Cardiac fibroblast (primary cell): ENCODE measurements at regions not wholly inside any gene's neighbourhood (a gene's known extent, or its start where the extent isn't known, plus 50 kb on each side); places are given as distances from the start of the nearest gene placed in this dataset.
A peak's percentile ranks its signal among the peaks of the same experiment; 100 is the strongest.

Source experiments
- DNase-seq, 2 donors: peaks; one replicate each; pipeline versions ENCODE4 v3.0.0 to v3.0.0-alpha.2; 2010; ENCODE audit warnings: low read depth in 2 of 2
- H3K4me3 ChIP-seq, 2 donors: replicated peaks in 1 of 2; 1 replicate in 1 of 2; 2 replicates in 1 of 2; pipeline ENCODE4 v1.5.1; 2011; ENCODE audit warnings: low read depth in 2 of 2, low read length in 2 of 2, mild to moderate bottlenecking in 2 of 2, moderate library complexity in 1 of 2
- CTCF ChIP-seq: IDR thresholded peaks from one replicate; pipeline ENCODE4 v1.5.1; 2011; ENCODE audit warnings: low read depth, mild to moderate bottlenecking, low read length, inconsistent platforms

DNA sequence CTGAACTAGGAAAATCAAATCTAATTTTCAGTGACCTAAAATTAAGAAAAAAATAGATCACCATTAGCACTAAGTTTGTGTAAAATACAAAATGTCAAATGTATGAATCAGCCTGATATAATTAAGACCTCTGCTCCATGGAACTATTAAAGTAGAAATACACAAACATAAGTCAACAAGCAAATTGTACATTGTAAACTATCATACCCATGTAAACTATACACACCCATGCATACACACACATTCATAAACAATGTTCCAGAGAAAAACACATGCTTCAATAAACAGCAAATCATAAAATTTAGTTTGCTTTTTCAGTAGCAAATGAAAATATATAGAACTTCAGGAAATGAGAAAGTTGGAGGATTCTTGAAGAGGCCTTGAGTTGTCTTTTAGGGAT, 199.7 kb upstream of the VSTM2A start:
- H3K4me3 ChIP-seq = no peak overlapping the region
- DNase-seq = no peak
- no peak for TF ChIP-seq CTCF

DNA sequence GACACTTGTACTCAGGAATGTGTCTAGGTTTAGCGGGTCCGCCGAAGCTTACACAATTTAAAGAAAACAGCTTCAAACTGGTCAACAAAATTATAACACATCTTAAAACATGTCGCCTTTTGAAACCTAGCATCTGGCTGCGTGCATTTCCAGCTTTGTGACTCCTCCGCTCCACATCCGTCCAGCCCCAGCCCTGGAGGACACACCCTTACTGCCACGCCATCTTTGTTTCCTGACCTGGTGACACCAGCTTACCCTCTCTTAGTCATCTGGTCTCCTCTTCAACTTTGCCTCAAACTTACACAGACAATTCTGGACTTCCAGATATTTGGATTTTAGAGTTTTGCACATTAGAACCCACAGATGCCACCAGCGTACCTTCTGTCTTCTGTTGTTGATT, 198.7 kb upstream of the VSTM2A start:
- no peak for TF ChIP-seq CTCF
- H3K4me3 ChIP-seq = no peak overlapping the region

DNA sequence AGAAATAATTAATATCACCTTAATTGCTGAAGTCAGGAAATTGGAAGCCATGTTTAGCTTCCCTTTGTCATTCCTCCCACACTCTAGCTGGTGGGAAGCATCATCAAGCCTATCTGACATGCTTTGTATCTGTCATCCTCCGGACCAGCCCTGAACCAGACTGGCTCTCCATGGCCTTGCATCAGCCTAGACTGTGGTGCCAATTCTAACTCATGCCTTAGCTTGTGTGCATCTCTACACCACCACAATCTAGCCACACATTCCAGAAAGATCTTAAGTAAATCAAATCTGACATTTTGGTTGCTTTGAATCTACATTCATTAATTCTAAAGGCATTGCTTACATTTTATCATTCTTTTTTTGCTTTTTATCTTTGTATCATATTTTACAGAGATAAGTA, 196.4 kb upstream of the VSTM2A start:
- TF ChIP-seq CTCF = no peak
- DNase-seq = no peak
- no peak overlapping the region for H3K4me3 ChIP-seq

More for the DNA sequence above, 198.7 kb upstream of the VSTM2A start:
- DNase-seq = no peak

GRCh38 chr7:54349229-54349628, 192.9 kb upstream of the VSTM2A start:
- TF ChIP-seq CTCF = no peak
- H3K4me3 ChIP-seq = no peak overlapping the region
- peak; percentile 7 to 89 for DNase-seq

- H3K4me3 ChIP-seq = no peak overlapping the region
- DNase-seq = no peak
- no peak for TF ChIP-seq CTCF
Observed at GRCh38 chr7:54354436-54354835, 187.7 kb upstream of the VSTM2A start.

- no peak for TF ChIP-seq CTCF
- no peak overlapping the region for H3K4me3 ChIP-seq
- DNase-seq = no peak
Observed at GRCh38 chr7:54355842-54356241, 186.3 kb upstream of the VSTM2A start.

GRCh38 chr7:54360075-54360840, 181.9 kb upstream of the VSTM2A start:
- no peak overlapping the region for H3K4me3 ChIP-seq
- no peak for DNase-seq
- no peak for TF ChIP-seq CTCF
